GM23338 (cell line): ENCODE measurements at regions not wholly inside any gene's neighbourhood (a gene's known extent, or its start where the extent isn't known, plus 50 kb on each side); places are given as distances from the start of the nearest gene placed in this dataset.

Experiments used
- ATAC-seq: fragments of 200-7000 bp; cut with Tn5 transposase; 3 replicates; pipeline ENCODE4 v1.9.1; 2020
- DNase-seq: peaks from one replicate; pipeline ENCODE4 v3.0.0-alpha.2; 2015; ENCODE audit warnings: low spot score
- H2AFZ ChIP-seq: fragments of 200-600 bp; sonication (generic); 2 replicates; pipeline ENCODE4 v1.8.0; 2016; ENCODE audit warnings: antibody characterized with exemption, mild to moderate bottlenecking, moderate library complexity
- H3F3A ChIP-seq: fragments of 200-600 bp; sonication (generic); replicated peaks from 2 replicates; pipeline ENCODE4 v1.8.0; 2017; ENCODE audit warnings: antibody characterized with exemption, mixed run types, low read depth
- H3K27ac ChIP-seq: fragments of 200-600 bp; sonication (generic); 2 replicates; pipeline ENCODE4 v1.6.1; 2016; ENCODE audit warnings: low read depth
- H3K27me3 ChIP-seq: fragments of 200-600 bp; sonication (generic); 2 replicates; pipeline ENCODE4 v1.8.0; 2016; ENCODE audit warnings: mild to moderate bottlenecking, mixed run types, moderate library complexity; ENCODE audit not compliant: insufficient read depth
- H3K36me3 ChIP-seq: fragments of 200-600 bp; sonication (generic); 2 replicates; pipeline ENCODE4 v1.8.0; 2016; ENCODE audit warnings: mild to moderate bottlenecking; ENCODE audit not compliant: insufficient read depth
- H3K4me1 ChIP-seq: fragments of 200-600 bp; sonication (generic); 2 replicates; pipeline ENCODE4 v1.8.0; 2016; ENCODE audit warnings: mild to moderate bottlenecking, moderate library complexity; ENCODE audit not compliant: insufficient read depth
- H3K4me2 ChIP-seq: fragments of 200-600 bp; sonication (generic); 2 replicates; pipeline ENCODE4 v1.7.1; 2017; ENCODE audit warnings: mixed run types
- H3K4me3 ChIP-seq: fragments of 200-600 bp; sonication (generic); 2 replicates; pipeline ENCODE4 v1.6.1; 2016; ENCODE audit warnings: mixed run types
- H3K79me2 ChIP-seq: fragments of 200-600 bp; sonication (generic); replicated peaks from 2 replicates; pipeline ENCODE4 v1.8.0; 2017; ENCODE audit warnings: mild to moderate bottlenecking; ENCODE audit not compliant: insufficient read depth
- H3K9me2 ChIP-seq: fragments of 200-600 bp; sonication (generic); 2 replicates; pipeline ENCODE4 v1.8.0; 2017; ENCODE audit not compliant: insufficient read depth
- H4K20me1 ChIP-seq: fragments of 200-600 bp; sonication (generic); replicated peaks from 2 replicates; pipeline ENCODE4 v1.8.0; 2017; ENCODE audit warnings: mild to moderate bottlenecking; ENCODE audit not compliant: insufficient read depth
- H3K27ac Mint-ChIP-seq: 2 replicates; pipeline ENCODE4 v1.8.0; 2020; ENCODE audit warnings: inconsistent platforms, mild to moderate bottlenecking, moderate library complexity, mixed read lengths
- H3K27me3 Mint-ChIP-seq: 3 replicates; pipeline ENCODE4 v1.8.0; 2022; ENCODE audit warnings: low read depth, mild to moderate bottlenecking, moderate library complexity, mixed read lengths, inconsistent platforms; ENCODE audit not compliant: insufficient read depth, poor library complexity
- H3K36me3 Mint-ChIP-seq: 3 replicates; pipeline ENCODE4 v1.8.0; 2021; ENCODE audit warnings: low read depth, mild to moderate bottlenecking, inconsistent platforms, moderate library complexity, mixed read lengths
- H3K4me1 Mint-ChIP-seq: 3 replicates; pipeline ENCODE4 v1.8.0; 2020; ENCODE audit warnings: mild to moderate bottlenecking, inconsistent platforms, mixed read lengths
- H3K4me3 Mint-ChIP-seq: 3 replicates; pipeline ENCODE4 v1.8.0; 2021; ENCODE audit warnings: moderate library complexity, mild to moderate bottlenecking, inconsistent platforms, mixed read lengths
- H3K9me3 Mint-ChIP-seq: 3 replicates; pipeline ENCODE4 v1.8.0; 2020; ENCODE audit warnings: moderate library complexity, mild to moderate bottlenecking, inconsistent platforms, mixed read lengths
- CTCF ChIP-seq, 2 experiments: fragments of 200-600 bp in 1 of 2; sonication (generic) in 1 of 2; conservative IDR thresholded peaks; 2 replicates each; pipeline versions ENCODE4 v1.5.1 to v1.6.1; 2016 to 2017; ENCODE audit warnings: antibody characterized with exemption in 2 of 2, low read depth in 2 of 2, mild to moderate bottlenecking in 2 of 2, moderate library complexity in 1 of 2
- ETS1 ChIP-seq: IDR thresholded peaks from 2 replicates; pipeline ENCODE4 v1.6.1; 2016; ENCODE audit warnings: antibody characterized with exemption
- EZH2 ChIP-seq: fragments of 200-600 bp; sonication (generic); IDR thresholded peaks from one replicate; pipeline ENCODE4 v1.8.0; 2017; ENCODE audit warnings: antibody characterized with exemption, mild to moderate bottlenecking, low read depth; ENCODE audit not compliant: unreplicated experiment
- EZH2phosphoT487 ChIP-seq: fragments of 200-600 bp; sonication (generic); IDR thresholded peaks from one replicate; pipeline ENCODE4 v1.8.1; 2018; ENCODE audit warnings: antibody characterized with exemption; ENCODE audit not compliant: unreplicated experiment
- JUNB ChIP-seq: IDR thresholded peaks from one replicate; pipeline ENCODE4 v1.6.1; 2016; ENCODE audit warnings: antibody characterized with exemption; ENCODE audit not compliant: unreplicated experiment
- POLR2AphosphoS5 ChIP-seq: IDR thresholded peaks from 2 replicates; pipeline ENCODE4 v1.6.1; 2016; ENCODE audit warnings: antibody characterized with exemption, low read depth
- REST ChIP-seq: IDR thresholded peaks from one replicate; pipeline ENCODE4 v1.6.1; 2018; ENCODE audit warnings: antibody characterized with exemption; ENCODE audit not compliant: unreplicated experiment
- STAT1 ChIP-seq: IDR thresholded peaks from one replicate; pipeline ENCODE4 v1.6.1; 2016; ENCODE audit warnings: antibody characterized with exemption; ENCODE audit not compliant: unreplicated experiment
- ZNF114 ChIP-seq: fragments of 250-450 bp; sonication (Bioruptor Pico); IDR thresholded peaks from 2 replicates; pipeline ENCODE4 v1.5.0; 2020; ENCODE audit warnings: mild to moderate bottlenecking, moderate library complexity
- ZNF331 ChIP-seq: fragments of 250-450 bp; sonication (Bioruptor Pico); IDR thresholded peaks from 2 replicates; pipeline ENCODE4 v1.5.0; 2020; ENCODE audit warnings: low read depth, mild to moderate bottlenecking, moderate library complexity
- ZNF462 ChIP-seq: fragments of 250-450 bp; sonication (Bioruptor Pico); IDR thresholded peaks from 2 replicates; pipeline ENCODE4 v1.5.0; 2020; ENCODE audit warnings: mild to moderate bottlenecking, moderate library complexity

GRCh38 chr5:15103130-15103529 is 231.6 kb upstream of the ANKH start (continued):
- no peak for TF ChIP-seq STAT1
- TF ChIP-seq ETS1 = no peak
- no peak for TF ChIP-seq ZNF331 (CRISPR knock-in tag)

- Histone ChIP-seq H3K4me1 (no peaks in the 10 kb centered on the region), H3K4me2 (no peak overlapping the region), H3K79me2 (no peaks in the 10 kb centered on the region), H3K9me2 (0 out of 2 replicates have a peak, but pooled peaks cover 3% of the 10 kb centered on the region), H3K27ac (no peak overlapping the region), H4K20me1 (no peaks in the 10 kb centered on the region), H3K36me3 (no peaks in the 10 kb centered on the region; the same call in 1 of the 2 replicates), H2AFZ (no peak overlapping the region), H3K27me3 (no peaks in the 10 kb centered on the region), H3K4me3 (no peak overlapping the region), H3F3A (no peaks in the 10 kb centered on the region)
- DNase-seq (no peak), ATAC-seq (no peak)
- Mint-ChIP-seq H3K9me3 (peaks cover 12% of the 10 kb centered on the region), H3K36me3 (0 out of 3 replicates have a peak, but pooled peaks cover 3% of the 10 kb centered on the region), H3K4me3 (no peak overlapping the region), H3K4me1 (no peaks in the 10 kb centered on the region), H3K27ac (no peak overlapping the region), H3K27me3 (peaks cover 2% of the 10 kb centered on the region)
- TF ChIP-seq REST = no peak
- no peak for TF ChIP-seq POLR2AphosphoS5
- no peak for TF ChIP-seq CTCF (conservative IDR thresholded peaks at IDR 0.05; ENCODE audit: low read depth in 2 of 2)
- TF ChIP-seq ZNF462 = no peak
- TF ChIP-seq ZNF114 (CRISPR knock-in tag) = no peak
- no peak for TF ChIP-seq STAT1
- no peak for TF ChIP-seq ZNF331 (CRISPR knock-in tag)
- TF ChIP-seq EZH2 = no peak
- no peak for TF ChIP-seq ETS1
- TF ChIP-seq JUNB = no peak
- no peak for TF ChIP-seq EZH2phosphoT487
These were observed 226.0 kb upstream of the ANKH start for GRCh38 chr5:15097552-15097951.
